ENCODE measurements at regions not wholly inside any gene's neighbourhood (a gene's known extent, or its start where the extent isn't known, plus 50 kb on each side); places are given as distances from the start of the nearest gene placed in this dataset.
A peak's percentile ranks its signal among the peaks of the same experiment; 100 is the strongest.

DNA sequence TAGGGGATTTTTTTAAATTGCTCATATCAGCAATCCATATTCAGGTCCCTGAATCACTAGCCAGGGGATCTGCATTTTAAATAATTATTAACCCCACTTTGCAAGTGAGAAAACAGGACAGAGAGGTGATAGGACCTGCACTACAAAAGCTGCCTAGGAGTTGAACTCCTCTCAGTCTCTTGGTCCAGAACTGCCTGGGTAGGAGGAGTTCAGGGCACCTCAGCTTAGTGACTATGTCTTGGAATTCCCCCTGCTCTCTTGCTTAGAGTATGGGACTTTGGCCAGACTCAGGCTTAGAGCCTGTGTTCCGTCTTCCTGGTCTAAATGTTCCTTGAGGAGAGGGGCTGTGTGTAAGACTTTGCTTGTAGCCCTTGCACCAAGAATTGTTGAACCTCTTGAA, 68.2 kb upstream of the WSCD2 start (continued):
- TF ChIP-seq ZBTB33 (IDR thresholded peaks at IDR 0.05; ENCODE audit: borderline replicate concordance, low read depth) (no peak), POLR2AphosphoS5 (IDR thresholded peaks at IDR 0.05; ENCODE audit: low read depth, low read length) (no peak)

DNA sequence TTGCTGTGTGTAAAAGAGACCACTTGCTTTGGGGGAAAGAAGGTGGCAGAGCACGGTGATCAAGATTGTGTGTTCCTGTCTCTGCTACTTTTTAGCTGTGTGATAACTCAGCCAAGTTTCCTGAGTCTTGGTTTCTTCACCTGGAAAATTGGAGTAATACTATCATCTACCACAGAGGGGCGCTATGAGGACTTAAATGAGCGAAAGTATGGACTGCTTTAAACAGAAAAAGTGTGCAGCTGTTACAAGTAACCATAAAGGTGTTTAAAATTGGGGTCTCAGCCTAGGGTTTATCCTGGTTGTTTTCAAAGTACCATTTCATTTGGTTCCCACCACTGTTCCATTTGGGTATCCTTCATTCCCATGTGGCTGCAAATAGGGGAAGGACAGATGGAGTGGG, 65.9 kb upstream of the WSCD2 start:
- 1% methylated on average over 3 of the region's 3 CpGs for WGBS (ENCODE audit: low lambda C conversion rate)
- CTCF ChIA-PET, result interaction anchor here (0.8 to 3.4 kb wide), 19 partner anchors 9 to 457 kb away, joined by 3 to 10 read pairs (median 4); no protein-coding TSS in a partner anchor
- POLR2A ChIA-PET, result no interaction called here

More for the DNA sequence above, 65.9 kb upstream of the WSCD2 start:
- Histone ChIP-seq H3K9me3 (no peaks in the 10 kb centered on the region), H3K9me2 (no peaks in the 10 kb centered on the region), H3K4me2 (no peak overlapping the region), H4K20me1 (ENCODE audit: insufficient read depth) (no peaks in the 10 kb centered on the region), H3K27me3 (ENCODE audit: insufficient read depth) (no peaks in the 10 kb centered on the region), H3F3A (replicated peaks; ENCODE audit: insufficient read depth) (no peaks in the 10 kb centered on the region), H3K27ac (ENCODE audit: low read depth in 2 of 2, low read length in 1 of 2) (no peak overlapping the region), H3K9ac (no peak overlapping the region), H3K79me2 (ENCODE audit: insufficient read depth) (no peaks in the 10 kb centered on the region), H2AFZ (ENCODE audit: low read depth) (no peak overlapping the region), H3K36me3 (replicated peaks in 1 of 2; ENCODE audit: control insufficient read depth in 1 of 2, insufficient read depth in 2 of 2, low read length in 1 of 2) (no peaks in the 10 kb centered on the region), H3K4me1 (ENCODE audit: control insufficient read depth in 1 of 2, insufficient read depth in 2 of 2, low read depth in 1 of 2, low read length in 1 of 2) (no peaks in the 10 kb centered on the region; a peak in 1 of 4 replicates), H3K4me3 (ENCODE audit: low read depth in 2 of 2, low read length in 1 of 2) (no peak overlapping the region; a peak in 1 of 4 replicates)
- no peak for TF ChIP-seq TEAD4 (IDR thresholded peaks at IDR 0.05; ENCODE audit: borderline replicate concordance, insufficient read depth)
- no peak for TF ChIP-seq MAX (IDR thresholded peaks at IDR 0.05; ENCODE audit: low read depth)
- no peak for TF ChIP-seq TAF1 (IDR thresholded peaks at IDR 0.05; ENCODE audit: borderline replicate concordance, low read depth, low read length)
- TF ChIP-seq MXI1 (IDR thresholded peaks at IDR 0.05; ENCODE audit: low read depth, low read length), result no peak
- no peak for TF ChIP-seq YY1 (IDR thresholded peaks at IDR 0.05; ENCODE audit: low read depth)
- TF ChIP-seq ZBTB33 (IDR thresholded peaks at IDR 0.05; ENCODE audit: borderline replicate concordance, low read depth), result no peak
- peak; percentile 12; the same call in 1 of the 2 replicates for TF ChIP-seq SMC3 (IDR thresholded peaks at IDR 0.05; ENCODE audit: low read depth, low read length)
- peak; percentile 39 for TF ChIP-seq CTCF (IDR thresholded peaks at IDR 0.05)
- TF ChIP-seq RAD21 (IDR thresholded peaks at IDR 0.05; ENCODE audit: low read length), result peak; percentile 64
- no peak for DNase-seq

Data from SK-N-SH (cell line).